Endothelial cell of umbilical vein (primary cell): ENCODE measurements at regions not wholly inside any gene's neighbourhood (a gene's known extent, or its start where the extent isn't known, plus 50 kb on each side); places are given as distances from the start of the nearest gene placed in this dataset.

Experiments used
- POLR2A ChIP-seq: IDR thresholded peaks from 2 replicates; pipeline ENCODE4 v1.6.1; 2012; ENCODE audit warnings: low read depth, mild to moderate bottlenecking, control low read depth, low read length
- POLR2AphosphoS5 ChIP-seq: IDR thresholded peaks from 2 replicates; pipeline ENCODE4 v1.6.1; 2012; ENCODE audit warnings: low read depth, mild to moderate bottlenecking, control low read depth, low read length, moderate library complexity; ENCODE audit not compliant: insufficient read depth
- TF ChIP-seq, protein P1 (sequence below): IDR thresholded peaks from 2 replicates; pipeline ENCODE4 v1.6.1; 2011; ENCODE audit not compliant: insufficient read depth, insufficient read length
- TF ChIP-seq, protein P2 (sequence below), 2 donors: IDR thresholded peaks; 1 replicate in 1 of 2; 2 replicates in 1 of 2; pipeline ENCODE4 v1.5.1; 2011; ENCODE audit warnings: low read length in 2 of 2, mild to moderate bottlenecking in 2 of 2, moderate library complexity in 2 of 2, control low read depth in 1 of 2, inconsistent platforms in 1 of 2, low read depth in 1 of 2; ENCODE audit not compliant: insufficient read depth in 1 of 2; ENCODE audit errors: extremely low read depth in 1 of 2

DNA sequence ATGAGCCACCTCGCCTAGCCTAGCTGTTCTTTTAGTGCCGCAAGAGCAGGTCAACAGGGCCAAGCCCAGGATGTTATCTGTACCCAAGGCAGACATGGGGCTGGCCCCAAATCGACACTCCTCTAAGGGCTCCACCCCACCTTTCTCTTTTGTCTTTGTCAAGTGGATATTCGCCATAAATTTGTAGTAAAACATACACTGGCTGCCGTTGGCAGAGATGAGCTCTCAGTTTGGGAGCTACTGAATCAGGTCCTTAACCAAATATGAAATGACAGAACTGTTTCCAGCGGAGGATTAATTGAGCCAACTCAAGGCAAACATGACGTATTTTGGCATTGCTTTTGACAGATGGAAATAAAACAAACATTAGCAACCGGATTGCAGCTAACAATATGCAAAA, 556.9 kb upstream of the CDH5 start:
- TF ChIP-seq POLR2A: no peak
- TF ChIP-seq, protein P1, sequence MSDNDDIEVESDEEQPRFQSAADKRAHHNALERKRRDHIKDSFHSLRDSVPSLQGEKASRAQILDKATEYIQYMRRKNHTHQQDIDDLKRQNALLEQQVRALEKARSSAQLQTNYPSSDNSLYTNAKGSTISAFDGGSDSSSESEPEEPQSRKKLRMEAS: no peak
- TF ChIP-seq, protein P2, sequence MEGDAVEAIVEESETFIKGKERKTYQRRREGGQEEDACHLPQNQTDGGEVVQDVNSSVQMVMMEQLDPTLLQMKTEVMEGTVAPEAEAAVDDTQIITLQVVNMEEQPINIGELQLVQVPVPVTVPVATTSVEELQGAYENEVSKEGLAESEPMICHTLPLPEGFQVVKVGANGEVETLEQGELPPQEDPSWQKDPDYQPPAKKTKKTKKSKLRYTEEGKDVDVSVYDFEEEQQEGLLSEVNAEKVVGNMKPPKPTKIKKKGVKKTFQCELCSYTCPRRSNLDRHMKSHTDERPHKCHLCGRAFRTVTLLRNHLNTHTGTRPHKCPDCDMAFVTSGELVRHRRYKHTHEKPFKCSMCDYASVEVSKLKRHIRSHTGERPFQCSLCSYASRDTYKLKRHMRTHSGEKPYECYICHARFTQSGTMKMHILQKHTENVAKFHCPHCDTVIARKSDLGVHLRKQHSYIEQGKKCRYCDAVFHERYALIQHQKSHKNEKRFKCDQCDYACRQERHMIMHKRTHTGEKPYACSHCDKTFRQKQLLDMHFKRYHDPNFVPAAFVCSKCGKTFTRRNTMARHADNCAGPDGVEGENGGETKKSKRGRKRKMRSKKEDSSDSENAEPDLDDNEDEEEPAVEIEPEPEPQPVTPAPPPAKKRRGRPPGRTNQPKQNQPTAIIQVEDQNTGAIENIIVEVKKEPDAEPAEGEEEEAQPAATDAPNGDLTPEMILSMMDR (IDR thresholded peaks at IDR 0.05; ENCODE audit: extremely low read depth in 1 of 2, insufficient read depth in 1 of 2, low read depth in 1 of 2, low read length in 2 of 2): no peak
- TF ChIP-seq POLR2AphosphoS5: no peak
